SK-N-SH (cell line): ENCODE measurements at regions not wholly inside any gene's neighbourhood (a gene's known extent, or its start where the extent isn't known, plus 50 kb on each side); places are given as distances from the start of the nearest gene placed in this dataset.

Source experiments
- CTCF ChIA-PET: fragments of 300-600, 350-600 bp; formaldehyde crosslinking; extraction: SDS; loops from one replicate; lab custom pipeline; 2021; lab: Yijun Ruan, JAX
- POLR2A ChIA-PET: fragments of 350-600 bp; sonication (Branson Sonifier 250); formaldehyde crosslinking; extraction: SDS; loops from one replicate; lab custom pipeline; 2020; ENCODE audit warnings: antibody characterized with exemption, inconsistent platforms; lab: Yijun Ruan, JAX
- DNase-seq: peaks from one replicate; pipeline ENCODE4 v3.0.0; 2012
- H2AFZ ChIP-seq: fragments of 200-600 bp; sonication (generic); 2 replicates; pipeline ENCODE4 v1.8.1; 2016; ENCODE audit warnings: antibody characterized with exemption, mild to moderate bottlenecking, low read depth
- H3F3A ChIP-seq: fragments of 200-600 bp; sonication (generic); replicated peaks from 2 replicates; pipeline ENCODE3; 2016; ENCODE audit warnings: antibody characterized with exemption, mild to moderate bottlenecking; ENCODE audit not compliant: insufficient read depth
- H3K27ac ChIP-seq, 2 experiments: fragments of 200-500 bp in 1 of 2; fragments of 200-600 bp in 1 of 2; sonication (Bioruptor generic) in 1 of 2; sonication (generic), shearing (Covaris generic) in 1 of 2; 2 replicates each; pipeline versions ENCODE4 v1.5.1 to v1.6.1; 2014 to 2016; ENCODE audit warnings: low read depth in 2 of 2, inconsistent platforms in 1 of 2, low read length in 1 of 2, mild to moderate bottlenecking in 1 of 2, mixed read lengths in 1 of 2
- H3K27me3 ChIP-seq: fragments of 200-600 bp; sonication (generic), shearing (Covaris generic); 2 replicates; pipeline ENCODE4 v1.6.1; 2016; ENCODE audit warnings: mixed run types; ENCODE audit not compliant: insufficient read depth
- H3K36me3 ChIP-seq, 2 experiments: fragments of 200-500 bp in 1 of 2; fragments of 200-600 bp in 1 of 2; sonication (Bioruptor generic) in 1 of 2; sonication (generic) in 1 of 2; replicated peaks in 1 of 2; 2 replicates each; pipeline versions ENCODE3 to v1.5.1; 2014 to 2016; ENCODE audit warnings: low read length in 1 of 2, mild to moderate bottlenecking in 1 of 2; ENCODE audit not compliant: insufficient read depth in 2 of 2, control insufficient read depth in 1 of 2
- H3K4me1 ChIP-seq, 2 experiments: fragments of 200-500 bp in 1 of 2; fragments of 200-600 bp in 1 of 2; sonication (Bioruptor generic) in 1 of 2; sonication (generic), shearing (Covaris generic) in 1 of 2; 2 replicates each; pipeline versions ENCODE4 v1.5.1 to v1.6.1; 2014 to 2016; ENCODE audit warnings: low read depth in 1 of 2, low read length in 1 of 2, mixed run types in 1 of 2; ENCODE audit not compliant: insufficient read depth in 2 of 2, control insufficient read depth in 1 of 2
- H3K4me2 ChIP-seq: fragments of 200-600 bp; sonication (generic), shearing (Covaris generic); 2 replicates; pipeline ENCODE4 v1.6.1; 2017; ENCODE audit warnings: mixed run types
- H3K4me3 ChIP-seq, 2 experiments: fragments of 200-500 bp in 1 of 2; fragments of 200-600 bp in 1 of 2; sonication (Bioruptor generic) in 1 of 2; sonication (generic), shearing (Covaris generic) in 1 of 2; 2 replicates each; pipeline versions ENCODE4 v1.5.1 to v1.8.1; 2014 to 2016; ENCODE audit warnings: low read depth in 2 of 2, inconsistent platforms in 1 of 2, low read length in 1 of 2, mild to moderate bottlenecking in 1 of 2, mixed read lengths in 1 of 2, moderate library complexity in 1 of 2
- H3K79me2 ChIP-seq: fragments of 200-600 bp; sonication (generic); 2 replicates; pipeline ENCODE4 v1.8.1; 2017; ENCODE audit warnings: mild to moderate bottlenecking; ENCODE audit not compliant: insufficient read depth
- H3K9ac ChIP-seq: fragments of 200-600 bp; sonication (generic); 2 replicates; pipeline ENCODE4 v1.6.1; 2017; ENCODE audit warnings: mixed run types
- H3K9me2 ChIP-seq: fragments of 200-600 bp; sonication (generic); 2 replicates; pipeline ENCODE4 v1.6.1; 2017; ENCODE audit warnings: mixed run types
- H3K9me3 ChIP-seq: fragments of 200-600 bp; sonication (generic); 2 replicates; pipeline ENCODE4 v1.6.1; 2017; ENCODE audit warnings: mixed run types, mild to moderate bottlenecking, moderate library complexity
- H4K20me1 ChIP-seq: fragments of 200-600 bp; sonication (generic); 2 replicates; pipeline ENCODE4 v1.6.1; 2017; ENCODE audit warnings: mild to moderate bottlenecking, mixed run types; ENCODE audit not compliant: insufficient read depth
- CHD2 ChIP-seq: fragments of 150-350 bp; IDR thresholded peaks from 2 replicates; pipeline ENCODE4 v1.6.1; 2018; ENCODE audit warnings: low read length; ENCODE audit not compliant: partially characterized antibody
- FOSL2 ChIP-seq: IDR thresholded peaks from 2 replicates; pipeline ENCODE4 v1.4.0; 2012; ENCODE audit warnings: low read depth, mild to moderate bottlenecking, moderate library complexity, borderline replicate concordance
- FOXJ3 ChIP-seq: sonication (generic); formaldehyde crosslinking; IDR thresholded peaks from 2 replicates; pipeline ENCODE4 v1.5.1; 2020; ENCODE audit warnings: mild to moderate bottlenecking, missing genetic modification reagents
- FOXM1 ChIP-seq: IDR thresholded peaks from 2 replicates; pipeline ENCODE4 v1.4.0; 2012; ENCODE audit warnings: low read depth, mild to moderate bottlenecking
- JUND ChIP-seq: IDR thresholded peaks from 2 replicates; pipeline ENCODE4 v1.4.0; 2012
- MAX ChIP-seq: IDR thresholded peaks from 2 replicates; pipeline ENCODE4 v1.4.0; 2012; ENCODE audit warnings: low read depth
- MEF2A ChIP-seq: IDR thresholded peaks from 2 replicates; pipeline ENCODE4 v1.4.0; 2012; ENCODE audit warnings: low read depth, borderline replicate concordance
- NFIC ChIP-seq: IDR thresholded peaks from 2 replicates; pipeline ENCODE4 v1.4.0; 2012; ENCODE audit warnings: borderline replicate concordance
- NRF1 ChIP-seq: IDR thresholded peaks from 2 replicates; pipeline ENCODE4 v1.6.1; 2012; ENCODE audit warnings: low read depth, mild to moderate bottlenecking, low read length
- RAD21 ChIP-seq: IDR thresholded peaks from 2 replicates; pipeline ENCODE4 v1.6.1; 2012; ENCODE audit warnings: mild to moderate bottlenecking, low read length
- RCOR1 ChIP-seq: fragments of 150-350 bp; IDR thresholded peaks from 2 replicates; pipeline ENCODE4 v1.6.1; 2017; ENCODE audit warnings: antibody characterized with exemption, low read length
- RFX5 ChIP-seq: IDR thresholded peaks from 2 replicates; pipeline ENCODE4 v1.6.1; 2012; ENCODE audit warnings: mild to moderate bottlenecking, improper control_type of control experiment, low read length
- SIN3A ChIP-seq: IDR thresholded peaks from 2 replicates; pipeline ENCODE4 v1.6.1; 2012; ENCODE audit warnings: low read depth, mild to moderate bottlenecking, low read length, moderate library complexity, borderline replicate concordance
- SMC3 ChIP-seq: IDR thresholded peaks from 2 replicates; pipeline ENCODE4 v1.6.1; 2012; ENCODE audit warnings: low read depth, low read length, improper control_type of control experiment
- TEAD4 ChIP-seq: IDR thresholded peaks from 2 replicates; pipeline ENCODE4 v1.4.0; 2012; ENCODE audit warnings: mild to moderate bottlenecking, borderline replicate concordance; ENCODE audit not compliant: insufficient read depth
- USF1 ChIP-seq: IDR thresholded peaks from 2 replicates; pipeline ENCODE4 v1.4.0; 2012; ENCODE audit warnings: low read depth, borderline replicate concordance
- WGBS: methylation state at CpG from one replicate; pipeline ENCODE4 v1.1.6; 2017; ENCODE audit warnings: low lambda C conversion rate; 5-methylcytosine and 5-hydroxymethylcytosine counted together
- TF ChIP-seq, protein P1 (sequence below): IDR thresholded peaks from 2 replicates; pipeline ENCODE4 v1.6.1; 2012; ENCODE audit warnings: mild to moderate bottlenecking, low read depth, low read length, moderate library complexity

DNA sequence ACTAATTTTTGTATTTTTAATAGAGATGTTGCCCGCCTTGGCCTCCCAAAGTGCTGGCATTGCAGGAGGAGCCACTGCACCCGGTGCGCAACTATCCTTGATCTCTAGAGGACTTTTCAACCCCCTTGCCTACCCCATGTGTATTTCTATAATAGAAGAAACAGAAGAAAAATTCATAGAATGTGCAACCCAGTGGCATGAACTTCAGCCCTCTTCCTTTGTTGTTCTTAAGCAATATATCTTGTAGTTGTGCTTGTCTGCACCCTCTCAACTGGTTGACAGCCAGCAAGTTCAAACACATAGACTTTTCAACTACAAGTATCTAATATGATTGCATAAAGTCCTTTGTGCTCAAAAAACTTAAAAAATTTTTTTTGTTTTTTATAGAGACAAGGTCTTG is 72.3 kb upstream of the NCOA3 start:
- ChIA-PET CTCF (interaction anchor here (0.7 kb wide), 1 partner anchor 23 kb away, joined by 3 read pairs; no protein-coding TSS in a partner anchor), POLR2A (no interaction called here)
- Histone ChIP-seq H2AFZ (no peak overlapping the region), H3K4me3 (no peak overlapping the region), H3F3A (peaks cover 7% of the 10 kb centered on the region), H3K9me2 (no peaks in the 10 kb centered on the region), H3K4me2 (no peak overlapping the region), H3K27ac (no peak overlapping the region), H3K36me3 (no peaks in the 10 kb centered on the region), H3K9me3 (no peaks in the 10 kb centered on the region), H3K79me2 (no peaks in the 10 kb centered on the region), H3K9ac (no peak overlapping the region), H3K4me1 (no peaks in the 10 kb centered on the region), H3K27me3 (no peaks in the 10 kb centered on the region), H4K20me1 (no peaks in the 10 kb centered on the region)
- DNase-seq, result no peak
- TF ChIP-seq MEF2A, result no peak
- TF ChIP-seq, protein P1, sequence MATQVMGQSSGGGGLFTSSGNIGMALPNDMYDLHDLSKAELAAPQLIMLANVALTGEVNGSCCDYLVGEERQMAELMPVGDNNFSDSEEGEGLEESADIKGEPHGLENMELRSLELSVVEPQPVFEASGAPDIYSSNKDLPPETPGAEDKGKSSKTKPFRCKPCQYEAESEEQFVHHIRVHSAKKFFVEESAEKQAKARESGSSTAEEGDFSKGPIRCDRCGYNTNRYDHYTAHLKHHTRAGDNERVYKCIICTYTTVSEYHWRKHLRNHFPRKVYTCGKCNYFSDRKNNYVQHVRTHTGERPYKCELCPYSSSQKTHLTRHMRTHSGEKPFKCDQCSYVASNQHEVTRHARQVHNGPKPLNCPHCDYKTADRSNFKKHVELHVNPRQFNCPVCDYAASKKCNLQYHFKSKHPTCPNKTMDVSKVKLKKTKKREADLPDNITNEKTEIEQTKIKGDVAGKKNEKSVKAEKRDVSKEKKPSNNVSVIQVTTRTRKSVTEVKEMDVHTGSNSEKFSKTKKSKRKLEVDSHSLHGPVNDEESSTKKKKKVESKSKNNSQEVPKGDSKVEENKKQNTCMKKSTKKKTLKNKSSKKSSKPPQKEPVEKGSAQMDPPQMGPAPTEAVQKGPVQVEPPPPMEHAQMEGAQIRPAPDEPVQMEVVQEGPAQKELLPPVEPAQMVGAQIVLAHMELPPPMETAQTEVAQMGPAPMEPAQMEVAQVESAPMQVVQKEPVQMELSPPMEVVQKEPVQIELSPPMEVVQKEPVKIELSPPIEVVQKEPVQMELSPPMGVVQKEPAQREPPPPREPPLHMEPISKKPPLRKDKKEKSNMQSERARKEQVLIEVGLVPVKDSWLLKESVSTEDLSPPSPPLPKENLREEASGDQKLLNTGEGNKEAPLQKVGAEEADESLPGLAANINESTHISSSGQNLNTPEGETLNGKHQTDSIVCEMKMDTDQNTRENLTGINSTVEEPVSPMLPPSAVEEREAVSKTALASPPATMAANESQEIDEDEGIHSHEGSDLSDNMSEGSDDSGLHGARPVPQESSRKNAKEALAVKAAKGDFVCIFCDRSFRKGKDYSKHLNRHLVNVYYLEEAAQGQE, result no peak
- no peak for TF ChIP-seq CHD2
- no peak for TF ChIP-seq FOSL2
- 92% methylated on average over 3 of the region's 3 CpGs for WGBS

GRCh38 chr20:47430862-47431588 is 70.7 kb upstream of the NCOA3 start:
- H2AFZ ChIP-seq, result no peak overlapping the region
- no peaks in the 10 kb centered on the region for H3K36me3 ChIP-seq
- no peaks in the 10 kb centered on the region for H3K9me2 ChIP-seq
- H3K79me2 ChIP-seq, result no peaks in the 10 kb centered on the region
- POLR2A ChIA-PET, result no interaction called here
- no peak overlapping the region for H3K4me3 ChIP-seq
- peaks cover 7% of the 10 kb centered on the region for H3F3A ChIP-seq
- H3K27me3 ChIP-seq, result no peaks in the 10 kb centered on the region
- no peaks in the 10 kb centered on the region for H3K9me3 ChIP-seq
- TF ChIP-seq FOXM1, result no peak
- no peak for TF ChIP-seq TEAD4
- no peak for TF ChIP-seq SIN3A
- TF ChIP-seq FOXJ3 (CRISPR knock-in tag), result no peak
- TF ChIP-seq FOSL2, result no peak
- TF ChIP-seq RFX5, result no peak
- TF ChIP-seq, protein P1, result no peak
- no peak for TF ChIP-seq USF1
- TF ChIP-seq NFIC, result no peak
- TF ChIP-seq NRF1, result no peak
- TF ChIP-seq MAX, result no peak
- TF ChIP-seq RAD21, result no peak
- no peak for TF ChIP-seq RCOR1
- no peak for TF ChIP-seq JUND
- no peak for TF ChIP-seq SMC3
- no peak overlapping the region for H3K27ac ChIP-seq
- DNase-seq, result no peak
- no peaks in the 10 kb centered on the region for H4K20me1 ChIP-seq
- 96% methylated on average over 5 of the region's 5 CpGs for WGBS
- CTCF ChIA-PET, result no interaction called here
- H3K9ac ChIP-seq, result no peak overlapping the region
- no peaks in the 10 kb centered on the region for H3K4me1 ChIP-seq
- H3K4me2 ChIP-seq, result no peak overlapping the region
